ENCODE measurements at regions not wholly inside any gene's neighbourhood (a gene's known extent, or its start where the extent isn't known, plus 50 kb on each side); places are given as distances from the start of the nearest gene placed in this dataset.

- TF ChIP-seq POLR2A (IDR thresholded peaks at IDR 0.05): no peak
- TF ChIP-seq, protein P1, sequence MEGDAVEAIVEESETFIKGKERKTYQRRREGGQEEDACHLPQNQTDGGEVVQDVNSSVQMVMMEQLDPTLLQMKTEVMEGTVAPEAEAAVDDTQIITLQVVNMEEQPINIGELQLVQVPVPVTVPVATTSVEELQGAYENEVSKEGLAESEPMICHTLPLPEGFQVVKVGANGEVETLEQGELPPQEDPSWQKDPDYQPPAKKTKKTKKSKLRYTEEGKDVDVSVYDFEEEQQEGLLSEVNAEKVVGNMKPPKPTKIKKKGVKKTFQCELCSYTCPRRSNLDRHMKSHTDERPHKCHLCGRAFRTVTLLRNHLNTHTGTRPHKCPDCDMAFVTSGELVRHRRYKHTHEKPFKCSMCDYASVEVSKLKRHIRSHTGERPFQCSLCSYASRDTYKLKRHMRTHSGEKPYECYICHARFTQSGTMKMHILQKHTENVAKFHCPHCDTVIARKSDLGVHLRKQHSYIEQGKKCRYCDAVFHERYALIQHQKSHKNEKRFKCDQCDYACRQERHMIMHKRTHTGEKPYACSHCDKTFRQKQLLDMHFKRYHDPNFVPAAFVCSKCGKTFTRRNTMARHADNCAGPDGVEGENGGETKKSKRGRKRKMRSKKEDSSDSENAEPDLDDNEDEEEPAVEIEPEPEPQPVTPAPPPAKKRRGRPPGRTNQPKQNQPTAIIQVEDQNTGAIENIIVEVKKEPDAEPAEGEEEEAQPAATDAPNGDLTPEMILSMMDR (IDR thresholded peaks at IDR 0.05): no peak
- TF ChIP-seq EP300 (IDR thresholded peaks at IDR 0.05): no peak
Measured at GRCh38 chr1:90508376-90509167, 208.5 kb downstream of the BARHL2 start.

All from ovary (tissue), 3 donors.